NCI-H1930 (cell line): ENCODE measurements at regions not wholly inside any gene's neighbourhood (a gene's known extent, or its start where the extent isn't known, plus 50 kb on each side); places are given as distances from the start of the nearest gene placed in this dataset.
A peak's percentile ranks its signal among the peaks of the same experiment; 100 is the strongest.

Experiments used
- DNase-seq, 2 experiments: peaks; one replicate each; lab custom pipeline; 2025; lab: John Stamatoyannopoulos, UW

- no peak for DNase-seq
These were observed 186.8 kb downstream of the ZEB2 start for GRCh38 chr2:144333143-144333555.

DNA sequence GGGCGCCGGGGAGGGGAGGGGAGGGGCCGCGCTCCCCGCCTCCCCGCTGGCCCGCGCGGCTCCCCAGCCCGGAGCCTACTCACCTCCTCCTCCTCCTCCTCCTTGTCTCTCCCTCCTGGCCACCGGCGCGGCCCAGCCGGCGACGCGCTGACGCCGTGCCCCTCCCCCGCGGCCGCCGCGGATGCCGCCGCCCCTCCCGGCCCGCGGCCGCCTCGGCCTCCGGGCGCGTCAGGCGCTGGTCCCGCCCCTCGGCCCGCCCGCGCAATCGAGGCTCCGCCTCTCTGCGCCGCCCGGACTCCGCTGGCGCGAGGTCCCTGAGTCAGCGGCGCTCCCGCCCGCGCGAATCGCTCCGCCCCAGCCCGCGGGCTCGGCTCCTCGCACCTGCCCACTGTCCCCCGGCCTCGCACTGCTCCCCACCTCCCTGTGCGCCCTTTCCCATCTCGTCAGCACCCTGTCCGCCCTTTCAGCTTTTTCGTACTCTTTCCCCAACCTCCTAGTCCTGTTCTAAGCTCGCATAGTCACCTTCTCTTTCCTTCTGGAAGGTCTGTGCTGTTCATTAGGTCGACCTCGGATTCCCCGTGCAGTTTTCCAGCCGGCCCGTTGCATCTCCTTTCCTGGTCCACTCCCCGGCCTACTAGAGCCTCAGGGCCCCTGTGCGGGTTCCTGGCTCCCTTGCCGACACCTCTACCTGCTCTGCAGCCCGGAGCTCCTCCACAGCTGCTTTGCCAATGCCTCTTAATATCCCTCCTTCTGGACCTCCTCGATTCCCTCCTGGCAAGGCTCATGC is 187.4 kb downstream of the ZEB2 start:
- DNase-seq = peak; percentile 55 to 86

DNA sequence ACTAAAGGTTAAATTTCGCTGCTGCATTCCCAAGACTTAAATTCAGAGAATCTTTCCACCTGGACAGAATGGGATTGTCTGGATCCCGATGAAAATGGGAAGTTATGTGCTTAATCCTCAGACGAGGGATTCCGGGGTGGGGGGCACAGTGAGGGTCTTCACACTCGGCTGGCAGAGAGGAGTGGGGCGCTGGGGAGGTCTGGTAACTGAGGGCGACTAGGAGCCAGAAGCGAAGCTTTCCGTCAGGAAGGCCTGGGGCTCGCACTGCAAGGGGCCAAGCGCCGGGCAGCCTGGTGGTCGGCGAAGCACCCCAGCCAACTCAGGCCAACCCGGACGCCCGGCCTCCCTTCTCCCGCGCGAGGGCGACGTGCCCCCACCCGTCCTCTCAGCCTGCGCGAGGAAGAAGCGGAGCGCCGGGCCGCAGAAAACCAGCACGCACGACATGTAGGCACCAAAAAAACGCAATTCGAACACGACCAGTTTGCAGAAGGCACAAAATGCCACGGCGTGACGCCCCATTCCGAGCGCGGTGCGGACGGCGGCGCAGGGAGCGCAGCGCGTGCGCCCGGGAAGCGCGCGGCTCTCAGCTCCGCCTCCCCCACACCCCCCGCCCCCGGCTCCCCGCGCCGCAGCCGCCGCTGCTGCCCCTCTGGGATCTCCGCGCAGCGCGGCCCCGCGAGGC is 188.1 kb downstream of the ZEB2 start:
- DNase-seq = no peak

GRCh38 chr2:144330951-144331673 is 188.8 kb downstream of the ZEB2 start:
- no peak for DNase-seq

- DNase-seq = no peak
These were observed 190.4 kb downstream of the ZEB2 start for GRCh38 chr2:144329472-144329871.

- no peak for DNase-seq
These were observed 191.0 kb downstream of the ZEB2 start for GRCh38 chr2:144328938-144329337.

- DNase-seq = no peak
These were observed 193.1 kb downstream of the ZEB2 start for GRCh38 chr2:144326825-144327224.

GRCh38 chr2:144325086-144325485 is 194.8 kb downstream of the ZEB2 start:
- no peak for DNase-seq

DNA sequence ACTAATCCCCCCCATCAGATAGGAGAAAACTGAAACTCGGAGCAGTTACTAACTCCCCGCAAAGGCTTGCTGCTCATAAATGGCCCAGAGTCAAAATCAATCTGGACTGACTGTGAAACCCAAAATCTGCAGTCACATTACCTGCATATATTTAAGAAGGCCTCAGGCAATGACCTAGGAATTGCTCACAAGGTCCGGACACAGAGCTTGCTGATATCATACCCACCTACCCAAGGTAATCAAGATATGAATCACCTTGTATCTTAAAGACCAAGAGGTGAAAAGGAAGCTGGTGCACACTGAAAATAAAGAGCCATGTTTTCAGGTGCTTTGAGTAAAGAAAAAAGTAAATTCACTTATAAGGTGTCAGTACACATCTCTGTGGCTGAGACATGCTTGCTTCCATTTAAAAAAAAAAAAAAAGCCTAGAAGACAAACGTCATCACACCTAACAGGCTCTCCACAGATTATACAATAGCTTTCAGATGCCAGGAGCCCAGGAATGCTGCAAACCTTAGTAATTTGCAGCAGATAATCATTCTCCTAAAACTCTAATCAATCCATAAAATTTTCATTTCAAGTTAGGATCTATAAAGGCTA is 195.4 kb downstream of the ZEB2 start:
- DNase-seq = no peak

DNA sequence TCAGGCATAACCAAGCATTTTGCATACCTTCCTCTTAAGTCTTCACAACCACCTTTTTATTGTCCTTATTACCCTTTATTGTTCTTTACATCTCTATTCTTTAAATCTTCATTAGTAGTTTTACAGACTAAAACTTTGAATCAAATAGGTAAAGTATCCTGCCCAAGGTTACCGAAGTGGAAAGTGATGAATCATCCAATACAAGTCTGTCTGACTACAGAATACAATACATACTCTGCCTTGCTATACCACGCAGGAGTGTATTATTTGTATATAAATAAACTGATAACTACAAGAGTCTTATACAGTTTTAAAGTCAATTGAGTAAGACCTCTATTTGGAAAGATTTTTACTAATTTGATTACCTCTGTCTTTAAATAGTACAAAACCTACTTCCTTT is 196.0 kb downstream of the ZEB2 start:
- DNase-seq = no peak

- no peak for DNase-seq
These were observed 197.5 kb downstream of the ZEB2 start for GRCh38 chr2:144322379-144322778.

- no peak for DNase-seq
These were observed 199.4 kb downstream of the ZEB2 start for GRCh38 chr2:144320491-144320890.

- no peak for DNase-seq
These were observed 202.7 kb downstream of the ZEB2 start for GRCh38 chr2:144317071-144317738.

- no peak for DNase-seq
These were observed 208.9 kb downstream of the ZEB2 start for GRCh38 chr2:144310889-144311608.

DNA sequence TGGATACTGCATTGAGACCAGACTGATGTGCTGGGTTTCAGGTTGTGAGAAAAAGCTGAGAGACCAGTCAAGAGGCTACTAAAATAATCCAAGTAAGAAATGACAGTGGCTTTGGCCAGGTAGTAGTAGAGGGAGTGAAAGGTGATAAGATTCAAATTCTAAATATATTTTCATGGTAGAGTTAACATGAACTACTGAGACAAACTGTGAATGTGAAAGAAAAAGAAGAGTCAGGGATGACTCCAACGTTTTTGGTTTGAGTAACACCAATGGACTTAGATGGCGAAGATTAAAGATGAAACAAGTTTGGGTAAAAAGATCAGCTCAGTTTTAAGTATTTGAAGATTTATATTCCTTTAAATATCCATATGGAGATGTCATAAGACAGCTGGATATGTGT is 209.4 kb downstream of the ZEB2 start:
- DNase-seq = no peak

GRCh38 chr2:144307711-144308110 is 212.2 kb downstream of the ZEB2 start:
- no peak for DNase-seq

DNA sequence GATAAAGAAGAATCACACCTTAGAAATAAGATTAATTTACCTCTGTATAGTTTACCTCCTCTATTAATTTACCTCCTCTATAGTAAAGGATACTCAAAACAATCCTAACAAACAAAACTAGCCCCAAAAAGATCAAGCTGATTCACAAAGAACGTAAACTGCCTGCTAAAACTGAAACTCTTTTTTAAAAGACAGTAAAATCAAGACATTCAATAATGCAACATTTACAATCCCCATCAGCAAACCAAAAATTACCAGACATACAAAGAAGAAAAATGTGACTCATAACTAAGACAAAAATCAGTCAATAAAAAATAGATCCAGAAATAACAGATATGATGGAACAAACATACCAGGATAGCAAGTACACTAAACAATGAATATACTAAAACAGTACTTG is 215.7 kb downstream of the ZEB2 start:
- no peak for DNase-seq

DNA sequence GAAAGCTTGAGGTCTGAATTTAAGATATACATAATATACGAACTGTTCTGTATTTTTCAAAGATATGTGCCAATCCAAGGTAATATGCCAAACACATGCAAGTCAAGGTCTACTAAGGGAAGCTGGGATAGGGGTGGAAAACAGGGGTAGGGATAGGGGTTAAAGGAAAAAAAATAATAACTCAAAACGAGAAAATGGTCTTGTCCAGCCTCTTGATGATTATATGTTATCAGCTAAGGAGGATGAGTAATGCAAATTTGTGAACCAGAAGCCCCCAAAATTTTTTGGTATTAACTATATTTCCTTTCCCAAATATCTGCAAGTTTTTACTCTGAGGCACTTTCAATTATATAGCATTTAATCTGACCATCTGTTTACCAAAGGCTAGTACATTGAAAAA is 219.3 kb downstream of the ZEB2 start:
- DNase-seq = no peak

- DNase-seq = no peak
These were observed 229.6 kb downstream of the ZEB2 start for GRCh38 chr2:144290276-144290675.

DNA sequence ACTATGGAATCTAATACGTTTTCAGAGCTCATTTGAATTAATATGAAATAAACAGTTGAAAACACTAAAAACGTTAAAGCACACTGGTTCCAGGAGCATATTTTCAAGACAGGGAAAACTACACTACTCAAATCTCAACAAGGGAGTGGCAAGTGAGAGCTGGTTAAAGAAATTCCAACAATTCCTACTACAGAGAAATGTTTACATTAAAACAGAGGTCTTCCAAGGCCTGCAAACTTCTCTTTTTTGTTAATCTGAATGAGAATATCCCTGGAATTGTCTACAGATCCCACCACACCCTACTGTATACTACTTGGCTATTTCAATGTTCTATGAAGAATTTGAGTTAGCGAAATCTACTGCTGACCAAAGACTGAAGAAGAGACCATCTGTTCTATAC is 231.5 kb downstream of the ZEB2 start:
- DNase-seq = no peak

GRCh38 chr2:144285324-144285723 is 234.6 kb downstream of the ZEB2 start:
- no peak for DNase-seq
